ENCODE measurements at regions not wholly inside any gene's neighbourhood (a gene's known extent, or its start where the extent isn't known, plus 50 kb on each side); places are given as distances from the start of the nearest gene placed in this dataset.

DNA sequence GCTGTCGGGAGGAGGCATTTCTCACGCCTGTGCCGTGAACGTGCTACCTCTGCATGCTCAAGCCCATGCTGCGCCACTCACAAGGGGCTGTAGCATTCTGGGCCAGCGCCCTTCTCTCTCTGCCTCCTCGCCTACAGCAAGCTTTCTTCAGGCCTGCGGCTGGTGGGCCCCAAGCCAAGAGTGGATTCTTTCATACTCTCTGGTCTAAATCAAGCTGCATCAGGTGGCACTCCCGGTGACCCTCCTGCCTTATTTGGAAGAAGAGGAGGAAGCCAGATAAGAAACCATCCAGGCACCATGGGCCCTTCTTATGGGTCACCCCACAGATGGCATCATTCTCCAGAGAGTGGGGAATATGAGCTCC is 86.7 kb upstream of the DUSP5 start (continued):
- TF ChIP-seq, protein P1, sequence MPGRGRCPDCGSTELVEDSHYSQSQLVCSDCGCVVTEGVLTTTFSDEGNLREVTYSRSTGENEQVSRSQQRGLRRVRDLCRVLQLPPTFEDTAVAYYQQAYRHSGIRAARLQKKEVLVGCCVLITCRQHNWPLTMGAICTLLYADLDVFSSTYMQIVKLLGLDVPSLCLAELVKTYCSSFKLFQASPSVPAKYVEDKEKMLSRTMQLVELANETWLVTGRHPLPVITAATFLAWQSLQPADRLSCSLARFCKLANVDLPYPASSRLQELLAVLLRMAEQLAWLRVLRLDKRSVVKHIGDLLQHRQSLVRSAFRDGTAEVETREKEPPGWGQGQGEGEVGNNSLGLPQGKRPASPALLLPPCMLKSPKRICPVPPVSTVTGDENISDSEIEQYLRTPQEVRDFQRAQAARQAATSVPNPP (IDR thresholded peaks at IDR 0.05; ENCODE audit: borderline replicate concordance, insufficient read depth, insufficient read length), result no peak
- no peak for TF ChIP-seq ZBED1 (IDR thresholded peaks at IDR 0.05)
- no peak for TF ChIP-seq UBTF (IDR thresholded peaks at IDR 0.05; ENCODE audit: borderline replicate concordance in 1 of 2, low read depth in 2 of 2, low read length in 2 of 2)
- no peak for TF ChIP-seq FOXM1 (IDR thresholded peaks at IDR 0.05; ENCODE audit: low read depth)
- no peak for TF ChIP-seq FOXM1 (CRISPR knock-in tag; IDR thresholded peaks at IDR 0.05; ENCODE audit: low read depth)
- TF ChIP-seq, protein P2, sequence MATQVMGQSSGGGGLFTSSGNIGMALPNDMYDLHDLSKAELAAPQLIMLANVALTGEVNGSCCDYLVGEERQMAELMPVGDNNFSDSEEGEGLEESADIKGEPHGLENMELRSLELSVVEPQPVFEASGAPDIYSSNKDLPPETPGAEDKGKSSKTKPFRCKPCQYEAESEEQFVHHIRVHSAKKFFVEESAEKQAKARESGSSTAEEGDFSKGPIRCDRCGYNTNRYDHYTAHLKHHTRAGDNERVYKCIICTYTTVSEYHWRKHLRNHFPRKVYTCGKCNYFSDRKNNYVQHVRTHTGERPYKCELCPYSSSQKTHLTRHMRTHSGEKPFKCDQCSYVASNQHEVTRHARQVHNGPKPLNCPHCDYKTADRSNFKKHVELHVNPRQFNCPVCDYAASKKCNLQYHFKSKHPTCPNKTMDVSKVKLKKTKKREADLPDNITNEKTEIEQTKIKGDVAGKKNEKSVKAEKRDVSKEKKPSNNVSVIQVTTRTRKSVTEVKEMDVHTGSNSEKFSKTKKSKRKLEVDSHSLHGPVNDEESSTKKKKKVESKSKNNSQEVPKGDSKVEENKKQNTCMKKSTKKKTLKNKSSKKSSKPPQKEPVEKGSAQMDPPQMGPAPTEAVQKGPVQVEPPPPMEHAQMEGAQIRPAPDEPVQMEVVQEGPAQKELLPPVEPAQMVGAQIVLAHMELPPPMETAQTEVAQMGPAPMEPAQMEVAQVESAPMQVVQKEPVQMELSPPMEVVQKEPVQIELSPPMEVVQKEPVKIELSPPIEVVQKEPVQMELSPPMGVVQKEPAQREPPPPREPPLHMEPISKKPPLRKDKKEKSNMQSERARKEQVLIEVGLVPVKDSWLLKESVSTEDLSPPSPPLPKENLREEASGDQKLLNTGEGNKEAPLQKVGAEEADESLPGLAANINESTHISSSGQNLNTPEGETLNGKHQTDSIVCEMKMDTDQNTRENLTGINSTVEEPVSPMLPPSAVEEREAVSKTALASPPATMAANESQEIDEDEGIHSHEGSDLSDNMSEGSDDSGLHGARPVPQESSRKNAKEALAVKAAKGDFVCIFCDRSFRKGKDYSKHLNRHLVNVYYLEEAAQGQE (IDR thresholded peaks at IDR 0.05; ENCODE audit: borderline replicate concordance), result no peak
- TF ChIP-seq, protein P2 (CRISPR knock-in tag; IDR thresholded peaks at IDR 0.05; ENCODE audit: low read depth), result no peak
- no peak for TF ChIP-seq TEAD2 (tag; IDR thresholded peaks at IDR 0.05)
- no peak for TF ChIP-seq ZNF57 (CRISPR knock-in tag; IDR thresholded peaks at IDR 0.05)

All from K562 (cell line).